GM12891 (cell line): ENCODE measurements at regions not wholly inside any gene's neighbourhood (a gene's known extent, or its start where the extent isn't known, plus 50 kb on each side); places are given as distances from the start of the nearest gene placed in this dataset.

Source experiments
- PAX5 ChIP-seq: IDR thresholded peaks from 2 replicates; pipeline ENCODE4 v1.6.1; 2011; ENCODE audit warnings: low read length, moderate library complexity, mild to moderate bottlenecking; ENCODE audit not compliant: insufficient read depth, severe bottlenecking
- POLR2A ChIP-seq: IDR thresholded peaks from 2 replicates; pipeline ENCODE4 v1.6.1; 2011; ENCODE audit warnings: low read depth, low read length, control low read depth
- POLR2AphosphoS5 ChIP-seq: IDR thresholded peaks from 2 replicates; pipeline ENCODE4 v1.6.1; 2011; ENCODE audit warnings: low read depth, low read length, control low read depth
- POU2F2 ChIP-seq: IDR thresholded peaks from 2 replicates; pipeline ENCODE4 v1.6.1; 2011; ENCODE audit warnings: low read depth, mild to moderate bottlenecking, control low read depth, low read length, moderate library complexity
- SPI1 ChIP-seq: IDR thresholded peaks from 2 replicates; pipeline ENCODE4 v1.6.1; 2011; ENCODE audit warnings: low read depth, low read length, control low read depth
- TAF1 ChIP-seq: IDR thresholded peaks from 2 replicates; pipeline ENCODE4 v1.6.1; 2011; ENCODE audit warnings: low read depth, low read length, control low read depth

DNA sequence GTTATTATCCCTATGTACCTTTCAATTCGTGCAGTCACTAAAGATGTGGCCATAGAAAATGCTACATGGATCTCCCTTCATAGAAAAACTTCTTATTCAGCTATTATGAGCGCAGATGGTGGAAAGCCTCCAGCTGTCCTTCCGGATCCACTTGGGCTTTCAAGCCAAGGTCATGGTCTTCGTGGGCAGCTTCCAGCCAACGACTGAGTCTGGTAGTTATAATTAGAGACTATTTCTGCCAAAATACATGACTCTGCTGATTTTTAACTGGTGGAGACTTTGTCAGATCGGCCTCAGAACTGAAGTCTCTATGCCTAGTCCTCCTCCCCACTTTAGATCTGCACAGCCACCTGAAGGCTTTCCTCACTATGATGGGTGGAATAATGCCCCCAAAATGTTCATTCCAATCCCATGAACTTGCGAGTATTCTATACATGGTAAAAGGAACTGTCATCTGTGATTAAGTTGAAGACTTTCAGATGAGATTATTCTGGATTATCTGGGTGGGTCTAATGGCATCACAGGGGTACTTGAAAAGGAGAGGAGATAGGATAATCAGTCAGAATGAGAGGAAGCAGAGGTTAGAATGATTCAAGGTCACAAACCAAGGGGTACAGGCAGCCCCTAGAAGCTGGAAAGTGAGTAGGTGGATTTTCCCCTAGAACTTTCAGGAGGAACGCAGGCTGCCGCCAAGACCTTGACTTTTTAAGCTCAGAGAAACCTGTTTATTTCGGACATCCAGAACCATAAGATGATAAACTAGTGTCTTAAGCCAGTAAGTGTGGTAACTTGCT lies 171.1 kb upstream of the CXCL13 start:
- TF ChIP-seq POLR2A (no peak), POLR2AphosphoS5 (no peak), SPI1 (no peak), TAF1 (no peak), PAX5 (no peak), POU2F2 (no peak)
